Stimulated activated CD4-positive, alpha-beta T cell treated with anti-CD3 and anti-CD28 coated beads, Interleukin-4, amount 100 ng/mL, for 4 hours (primary cell): ENCODE measurements at regions not wholly inside any gene's neighbourhood (a gene's known extent, or its start where the extent isn't known, plus 50 kb on each side); places are given as distances from the start of the nearest gene placed in this dataset.
"Not testable (repeated sequence)": the region's sequence is repeated elsewhere in the genome, so short reads cannot be mapped to it uniquely, and the experiment has no call there.

Experiments used
- DNase-seq, 2 experiments: peaks; one replicate each; pipeline ENCODE4 v3.0.0-alpha.2; 2020

GRCh38 chr20:47990507-47991150, 205.3 kb upstream of the SULF2 start:
- no peak for DNase-seq

- DNase-seq: no peak
These were observed 204.7 kb upstream of the SULF2 start for GRCh38 chr20:47989957-47990356.

GRCh38 chr20:47988676-47989075, 203.4 kb upstream of the SULF2 start:
- no peak for DNase-seq

GRCh38 chr20:47985092-47985850, 200.0 kb upstream of the SULF2 start:
- no peak for DNase-seq

- no peak for DNase-seq
These were observed 199.2 kb upstream of the SULF2 start for GRCh38 chr20:47984437-47984836.

- not testable (repeated sequence) for DNase-seq
These were observed 198.4 kb upstream of the SULF2 start for GRCh38 chr20:47983642-47984041.

- DNase-seq: no peak
These were observed 197.5 kb upstream of the SULF2 start for GRCh38 chr20:47982574-47983360.

GRCh38 chr20:47981222-47981621, 195.9 kb upstream of the SULF2 start:
- DNase-seq: no peak

GRCh38 chr20:47980336-47981177, 195.3 kb upstream of the SULF2 start:
- no peak for DNase-seq

GRCh38 chr20:47979361-47980095, 194.2 kb upstream of the SULF2 start:
- DNase-seq: not testable (repeated sequence)

- not testable (repeated sequence) for DNase-seq
These were observed 193.3 kb upstream of the SULF2 start for GRCh38 chr20:47978428-47979120.

GRCh38 chr20:47977789-47978252, 192.5 kb upstream of the SULF2 start:
- DNase-seq: not testable (repeated sequence)

GRCh38 chr20:47977017-47977788, 191.9 kb upstream of the SULF2 start:
- DNase-seq: not testable (repeated sequence)

GRCh38 chr20:47974234-47974878, 189.1 kb upstream of the SULF2 start:
- no peak for DNase-seq

- DNase-seq: no peak
These were observed 188.4 kb upstream of the SULF2 start for GRCh38 chr20:47973519-47974233.

- DNase-seq: no peak
These were observed 187.6 kb upstream of the SULF2 start for GRCh38 chr20:47972916-47973309.

GRCh38 chr20:47972297-47972915, 187.1 kb upstream of the SULF2 start:
- DNase-seq: not testable (repeated sequence)

GRCh38 chr20:47971058-47971791, 185.9 kb upstream of the SULF2 start:
- DNase-seq: no peak
